ENCODE measurements at regions not wholly inside any gene's neighbourhood (a gene's known extent, or its start where the extent isn't known, plus 50 kb on each side); places are given as distances from the start of the nearest gene placed in this dataset.

DNA sequence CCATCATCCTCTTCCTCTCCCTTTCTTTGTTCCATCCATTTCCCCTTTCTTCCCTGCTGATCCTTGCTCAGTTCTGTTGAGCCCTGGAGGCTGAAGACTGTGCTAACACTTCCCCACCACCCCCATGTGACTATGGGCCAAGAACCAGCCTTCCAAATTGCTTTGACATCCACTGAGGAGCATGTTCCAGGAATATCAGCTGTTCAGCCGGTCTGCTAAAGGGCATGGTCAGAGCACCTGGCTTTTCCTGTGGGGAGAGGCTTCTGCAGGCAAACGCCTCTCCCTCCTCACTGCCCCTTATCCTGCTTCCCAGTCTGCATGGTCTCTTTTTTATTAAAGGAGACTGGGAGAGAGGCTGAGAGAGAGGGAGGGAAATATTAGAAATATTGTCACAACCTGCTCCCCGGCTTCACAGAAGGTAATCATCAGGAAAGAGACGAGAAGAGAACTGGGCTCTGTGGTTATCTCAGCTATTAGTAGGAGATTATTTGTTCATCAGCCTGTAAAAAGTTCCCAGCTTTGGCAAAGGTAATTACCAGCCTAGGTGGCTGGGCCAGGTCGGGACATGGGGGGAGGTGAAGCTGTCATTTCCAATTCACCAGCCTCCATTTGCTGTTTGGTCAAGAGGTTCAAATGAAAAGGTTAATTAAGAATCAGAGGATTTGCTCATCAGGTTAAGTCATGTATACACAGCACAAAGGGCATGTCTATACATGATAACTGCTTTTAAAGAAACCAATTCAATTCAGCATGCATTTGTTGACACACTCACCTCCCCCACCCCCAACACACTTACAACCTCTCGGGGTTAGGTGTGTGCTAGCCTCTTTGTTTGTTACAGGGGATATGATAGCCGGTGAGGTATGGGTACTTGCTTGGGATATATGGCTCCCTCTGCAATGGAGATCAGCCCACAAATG is 83.7 kb upstream of the CRHR1 start:
- no peak for TF ChIP-seq POLR2A (IDR thresholded peaks at IDR 0.05)
- TF ChIP-seq, protein P1, sequence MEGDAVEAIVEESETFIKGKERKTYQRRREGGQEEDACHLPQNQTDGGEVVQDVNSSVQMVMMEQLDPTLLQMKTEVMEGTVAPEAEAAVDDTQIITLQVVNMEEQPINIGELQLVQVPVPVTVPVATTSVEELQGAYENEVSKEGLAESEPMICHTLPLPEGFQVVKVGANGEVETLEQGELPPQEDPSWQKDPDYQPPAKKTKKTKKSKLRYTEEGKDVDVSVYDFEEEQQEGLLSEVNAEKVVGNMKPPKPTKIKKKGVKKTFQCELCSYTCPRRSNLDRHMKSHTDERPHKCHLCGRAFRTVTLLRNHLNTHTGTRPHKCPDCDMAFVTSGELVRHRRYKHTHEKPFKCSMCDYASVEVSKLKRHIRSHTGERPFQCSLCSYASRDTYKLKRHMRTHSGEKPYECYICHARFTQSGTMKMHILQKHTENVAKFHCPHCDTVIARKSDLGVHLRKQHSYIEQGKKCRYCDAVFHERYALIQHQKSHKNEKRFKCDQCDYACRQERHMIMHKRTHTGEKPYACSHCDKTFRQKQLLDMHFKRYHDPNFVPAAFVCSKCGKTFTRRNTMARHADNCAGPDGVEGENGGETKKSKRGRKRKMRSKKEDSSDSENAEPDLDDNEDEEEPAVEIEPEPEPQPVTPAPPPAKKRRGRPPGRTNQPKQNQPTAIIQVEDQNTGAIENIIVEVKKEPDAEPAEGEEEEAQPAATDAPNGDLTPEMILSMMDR (IDR thresholded peaks at IDR 0.05) = no peak
